ENCODE measurements at regions not wholly inside any gene's neighbourhood (a gene's known extent, or its start where the extent isn't known, plus 50 kb on each side); places are given as distances from the start of the nearest gene placed in this dataset.

DNA sequence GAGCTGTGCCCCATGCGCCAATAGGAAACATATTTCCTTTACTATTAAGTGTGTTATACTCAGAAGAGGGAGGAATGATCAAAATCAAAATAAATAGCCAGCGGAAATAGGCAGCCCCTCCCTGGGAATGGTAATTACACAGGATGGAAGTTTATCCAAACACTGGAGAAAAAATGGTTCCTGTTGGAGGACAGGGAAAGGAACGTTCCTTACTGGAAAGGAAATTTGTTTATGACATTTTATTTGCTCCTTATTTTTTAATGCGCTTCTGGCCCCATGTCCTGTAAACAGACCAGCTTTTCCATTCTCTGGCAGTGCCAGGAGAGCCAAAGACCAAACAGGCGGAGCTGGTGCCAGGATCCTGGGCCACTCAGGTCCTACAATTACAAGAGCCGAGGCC is 273.7 kb downstream of the SOX9 start:
- DNase-seq = no peak

DNA sequence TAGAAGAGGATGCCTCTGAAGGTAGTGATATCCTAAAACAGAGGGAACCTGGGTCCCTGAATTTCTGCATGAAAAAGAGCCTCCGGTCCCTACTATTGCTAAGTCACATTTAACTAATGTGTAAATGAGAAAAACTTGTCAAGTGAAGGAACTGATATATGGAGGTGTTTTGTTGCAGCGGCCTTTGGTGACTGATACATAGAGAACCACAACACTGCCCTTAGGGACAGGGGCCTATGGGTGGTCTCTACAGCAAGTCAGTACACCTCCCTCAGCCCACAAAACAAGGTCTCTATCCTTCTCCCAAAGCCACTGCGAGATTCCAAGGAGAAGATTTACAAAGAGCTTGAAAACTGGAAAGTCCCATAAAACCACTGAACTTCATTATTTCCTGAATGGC is 275.3 kb downstream of the SOX9 start:
- DNase-seq = no peak

DNA sequence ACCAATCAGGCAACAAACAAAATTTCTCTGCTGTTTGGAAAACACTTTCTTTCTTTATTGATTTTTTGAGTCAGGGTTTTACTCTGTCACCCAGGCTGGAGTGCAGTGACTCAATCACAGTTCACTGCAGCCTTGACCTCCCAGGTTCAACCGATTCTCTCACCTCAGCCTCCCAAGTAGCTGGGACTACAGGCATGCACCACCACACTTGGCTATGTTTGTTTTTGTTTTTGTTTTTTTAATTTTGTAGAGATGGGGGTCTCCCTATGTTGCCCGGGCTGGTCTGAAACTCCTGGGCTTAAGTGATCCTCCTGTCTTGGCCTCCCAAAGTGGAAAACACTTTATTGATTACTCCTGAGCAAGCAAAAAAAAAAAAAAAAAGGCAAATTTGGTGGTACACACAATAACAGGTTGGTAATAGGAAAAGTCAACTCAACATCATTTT is 276.4 kb downstream of the SOX9 start:
- DNase-seq = no peak

DNA sequence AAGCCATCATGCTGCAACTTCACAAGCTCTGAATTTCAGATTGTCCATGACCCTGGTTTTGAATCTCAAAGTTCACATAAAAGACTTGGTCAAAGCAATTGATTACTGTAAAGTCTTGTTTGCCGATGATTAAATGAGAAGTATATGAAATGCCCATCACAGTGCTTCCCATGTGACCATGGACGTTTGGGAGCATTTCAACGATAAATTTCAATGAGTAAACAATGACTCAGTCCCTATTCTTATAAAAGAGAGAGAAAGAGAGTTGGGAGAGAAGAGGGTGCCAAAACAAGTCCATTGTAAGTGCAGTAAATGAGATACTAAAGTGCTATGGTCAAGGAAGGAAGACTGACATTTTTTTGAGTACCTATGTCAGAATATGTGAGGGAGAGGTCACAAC is 276.9 kb downstream of the SOX9 start:
- DNase-seq = no peak

DNA sequence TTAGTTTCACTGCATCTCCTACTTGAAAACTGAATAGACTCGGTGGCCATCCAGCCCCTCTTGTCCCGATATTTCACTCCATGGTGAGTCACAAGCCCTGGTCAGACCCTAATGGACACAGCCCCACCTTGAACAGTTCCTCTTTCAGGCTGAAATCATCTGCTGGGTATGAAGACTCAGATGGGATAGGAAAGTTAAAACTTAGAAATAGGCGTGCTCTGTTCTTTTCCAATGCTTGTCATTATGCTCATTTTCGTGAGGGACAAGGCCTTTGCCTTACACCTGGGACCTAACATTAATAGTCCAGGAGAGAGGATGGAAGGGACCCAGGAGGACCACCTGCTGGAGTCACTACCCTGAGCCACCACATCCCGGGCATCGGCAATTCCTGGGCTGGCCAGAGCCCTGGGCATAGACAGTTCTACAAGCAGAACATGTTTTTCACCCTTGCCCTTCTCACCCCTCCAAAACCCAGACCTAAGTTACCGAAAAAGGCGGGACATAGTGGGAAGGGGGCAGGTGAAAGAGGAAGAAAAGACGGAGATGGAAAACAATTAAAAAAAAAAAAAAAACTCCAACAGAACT is 278.3 kb downstream of the SOX9 start:
- no peak for DNase-seq

DNA sequence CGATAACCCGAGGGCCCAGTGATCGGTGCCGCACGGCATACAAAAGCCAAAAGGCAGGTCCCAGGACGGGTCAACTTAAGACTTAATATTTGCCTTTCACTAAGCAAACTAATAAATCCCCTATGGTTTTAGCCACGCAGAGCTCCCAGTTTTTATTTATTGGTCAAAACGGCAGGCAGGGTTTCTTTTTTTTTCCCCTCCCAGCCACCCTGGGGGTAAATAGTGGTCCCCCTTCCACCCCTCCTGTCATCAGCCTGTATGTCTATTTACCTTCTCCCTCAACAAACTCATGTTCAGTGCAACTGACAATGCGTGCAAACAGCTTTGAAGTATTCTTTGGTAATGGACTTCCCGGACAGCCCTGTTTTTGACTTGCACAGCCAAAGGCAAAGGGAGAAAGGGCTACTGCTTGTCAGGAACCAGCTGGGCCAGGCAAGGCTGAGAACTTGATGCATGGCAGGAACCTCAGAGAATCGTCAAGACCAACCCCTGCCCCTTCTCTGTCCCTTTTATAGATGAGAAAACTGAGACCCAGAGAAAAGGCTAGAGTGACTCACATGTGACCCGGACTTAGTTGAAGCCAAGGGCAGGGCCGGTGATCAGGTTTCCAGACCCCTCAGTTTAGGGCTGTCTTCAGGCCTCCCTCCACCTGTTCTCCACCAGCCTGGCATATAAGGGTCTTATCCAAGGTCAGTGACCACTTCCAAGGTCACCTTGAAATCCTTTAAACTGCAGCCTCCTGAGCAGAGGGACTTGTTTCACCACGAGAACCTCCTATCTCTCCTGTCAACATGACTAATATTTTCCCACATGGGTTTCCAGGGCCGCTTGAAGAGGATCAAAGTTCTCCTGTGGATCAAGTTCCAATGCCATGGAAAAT is 279.0 kb downstream of the SOX9 start:
- DNase-seq = no peak

DNA sequence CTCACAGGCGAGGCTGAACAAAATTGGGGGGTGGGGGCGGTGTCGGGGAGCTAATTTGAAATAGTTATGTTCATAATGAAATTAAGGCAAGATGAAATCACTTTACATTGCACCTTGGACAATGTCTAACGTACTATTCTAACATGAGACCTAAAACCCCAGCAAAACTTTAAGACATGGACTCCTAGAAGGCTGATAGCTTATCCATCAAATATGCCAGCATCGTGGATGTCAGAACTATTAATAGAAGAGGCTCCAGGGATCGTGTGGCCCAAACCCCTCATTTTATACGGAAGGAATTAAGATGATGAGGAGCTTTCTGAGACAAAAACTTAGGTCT is 279.6 kb downstream of the SOX9 start:
- no peak for DNase-seq

DNA sequence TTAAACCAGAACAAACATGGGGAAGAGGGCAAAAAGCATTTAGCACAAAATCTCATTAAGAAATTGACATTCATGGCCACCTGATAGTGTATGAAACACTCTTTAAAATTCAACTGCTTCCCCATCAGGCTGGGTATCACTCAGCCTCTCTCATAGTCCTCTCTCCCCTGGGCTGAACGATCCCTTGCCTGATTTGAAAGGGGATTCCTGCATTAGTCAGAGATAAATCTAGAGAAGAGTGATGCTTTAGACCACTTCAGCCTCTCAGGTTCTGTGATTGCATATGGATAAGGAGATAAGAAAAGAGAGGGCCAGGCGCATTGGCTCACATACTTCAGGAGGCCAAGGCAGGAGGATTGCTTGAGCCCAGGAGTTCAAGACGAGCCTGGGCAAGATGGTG is 280.0 kb downstream of the SOX9 start:
- no peak for DNase-seq

DNA sequence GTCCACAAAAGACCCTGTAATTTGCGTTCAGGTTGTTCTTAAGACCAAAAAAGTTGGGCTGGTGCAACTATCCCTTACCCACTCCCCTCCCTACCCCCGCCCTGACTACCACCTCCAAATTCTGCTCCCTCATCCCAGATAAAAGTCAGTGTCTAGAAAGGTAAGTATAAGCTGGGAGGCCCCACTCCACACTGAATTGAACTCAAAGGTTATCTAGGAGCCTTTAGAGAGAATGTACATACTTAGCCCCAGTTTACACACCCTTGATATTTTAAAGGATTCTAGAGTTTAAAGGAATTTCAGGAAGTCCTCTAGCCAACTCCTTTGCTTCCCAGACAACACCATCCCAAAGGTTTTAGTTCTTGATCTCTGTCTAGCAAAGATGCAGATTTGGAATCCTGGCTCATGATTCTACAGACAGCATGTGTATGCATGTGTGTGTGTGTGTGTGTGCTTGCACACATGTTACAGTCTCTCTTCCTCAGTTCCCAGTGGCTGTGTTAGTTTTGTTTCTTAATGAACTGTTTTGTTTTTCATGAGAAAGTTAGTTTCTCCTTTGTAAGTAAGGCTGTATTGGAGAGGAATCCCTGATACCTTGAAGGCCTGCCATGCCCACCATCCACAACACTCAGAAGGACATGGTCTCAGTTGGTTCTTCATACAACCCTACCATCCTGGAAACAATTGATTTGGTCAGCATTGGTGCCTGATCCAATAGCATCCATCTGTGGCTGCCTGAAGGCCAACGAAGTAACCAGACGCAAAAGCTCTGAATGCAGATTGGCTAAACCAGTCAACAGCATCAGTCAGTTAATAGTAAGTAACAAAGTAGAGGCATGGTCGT is 281.3 kb downstream of the SOX9 start:
- DNase-seq = no peak

DNA sequence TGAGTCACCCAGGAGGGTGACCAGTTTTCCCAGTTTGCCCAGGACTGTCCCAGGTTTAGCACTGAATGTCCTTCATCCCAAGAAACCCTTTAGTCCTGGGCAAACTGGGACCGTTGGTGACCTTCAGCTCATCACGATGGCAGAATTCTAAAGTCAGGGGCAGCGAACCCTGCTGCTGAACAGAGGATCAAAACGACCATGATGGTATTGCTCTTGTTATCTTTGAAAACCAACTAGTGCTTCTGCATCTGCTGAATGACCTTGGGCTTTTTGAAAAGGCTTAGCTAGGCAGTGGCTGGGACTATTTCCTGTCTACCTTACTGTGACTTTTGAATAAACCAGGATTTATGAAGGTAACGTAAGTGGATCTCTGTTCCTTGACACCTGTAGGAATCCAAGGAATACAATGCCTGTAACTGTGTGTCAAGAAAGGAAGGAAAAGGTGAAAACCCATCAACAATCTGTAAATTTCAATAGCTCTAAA is 281.9 kb downstream of the SOX9 start:
- DNase-seq = no peak

DNA sequence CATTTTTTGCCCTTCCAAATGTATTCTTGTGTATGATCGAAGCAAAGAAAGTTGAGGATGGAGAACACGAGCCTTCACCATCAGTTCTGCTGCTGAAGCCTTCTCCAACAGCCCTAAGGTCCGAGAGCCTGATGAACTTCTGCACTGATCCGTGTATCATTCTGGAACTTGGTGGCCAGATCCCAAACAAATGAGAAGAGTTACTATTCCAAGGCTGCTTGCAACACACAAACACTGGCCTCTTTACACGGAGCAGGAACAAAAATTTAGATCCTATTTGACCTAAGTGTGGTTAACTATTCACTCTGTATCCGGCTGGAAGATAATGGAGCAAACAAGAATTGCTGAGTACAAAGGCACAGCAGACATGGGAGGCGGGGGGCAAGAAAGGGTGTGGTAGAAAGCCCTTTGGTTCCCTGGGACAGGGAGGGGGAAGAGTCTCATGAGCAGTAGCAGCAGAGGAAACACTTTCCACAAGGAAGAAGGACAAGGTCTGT is 282.9 kb downstream of the SOX9 start:
- no peak for DNase-seq

DNA sequence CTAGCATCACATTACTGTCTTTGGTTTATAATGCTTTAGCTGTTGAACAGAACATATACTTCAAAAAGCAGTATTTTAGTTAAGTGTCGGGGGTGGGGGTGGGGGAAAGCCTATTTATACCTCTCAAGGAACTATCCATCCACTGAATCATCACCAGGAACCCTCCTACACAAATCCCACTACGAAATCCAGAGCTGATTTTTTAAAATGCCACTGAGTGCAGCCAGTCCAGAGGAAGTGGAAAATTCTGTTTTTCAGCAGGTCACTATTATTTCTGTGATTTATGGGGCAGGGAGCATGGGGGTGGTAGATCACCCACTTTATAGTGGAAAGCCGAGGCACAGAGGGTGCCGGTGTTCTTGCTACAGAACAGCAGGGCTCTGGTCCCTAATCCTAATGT is 284.1 kb downstream of the SOX9 start:
- no peak for DNase-seq

DNA sequence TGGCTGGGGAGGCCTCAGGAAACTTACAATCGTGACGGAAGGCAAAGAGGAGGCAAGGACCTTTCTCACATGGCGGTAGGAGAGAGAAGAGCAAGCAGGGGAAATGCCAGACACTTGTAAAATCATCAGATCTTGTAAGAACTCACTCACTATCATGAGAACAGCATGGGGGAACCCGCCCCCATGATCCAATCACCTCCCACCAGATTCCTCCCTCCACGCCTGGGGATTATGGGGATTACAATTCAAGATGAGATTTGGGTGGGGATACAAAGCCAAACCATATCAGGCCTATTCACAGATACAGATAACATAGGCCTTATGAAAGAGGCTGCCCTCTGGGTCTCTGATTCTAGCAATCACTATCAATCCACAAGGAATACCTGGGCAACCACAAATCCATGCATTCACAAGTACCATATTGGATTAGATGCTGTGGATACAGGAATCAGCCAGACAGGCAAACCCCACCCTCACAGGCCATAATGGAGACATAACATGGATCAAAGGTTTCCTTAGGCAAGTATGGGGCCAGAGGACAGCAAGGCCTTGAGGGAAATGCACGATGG is 284.9 kb downstream of the SOX9 start:
- no peak for DNase-seq

DNA sequence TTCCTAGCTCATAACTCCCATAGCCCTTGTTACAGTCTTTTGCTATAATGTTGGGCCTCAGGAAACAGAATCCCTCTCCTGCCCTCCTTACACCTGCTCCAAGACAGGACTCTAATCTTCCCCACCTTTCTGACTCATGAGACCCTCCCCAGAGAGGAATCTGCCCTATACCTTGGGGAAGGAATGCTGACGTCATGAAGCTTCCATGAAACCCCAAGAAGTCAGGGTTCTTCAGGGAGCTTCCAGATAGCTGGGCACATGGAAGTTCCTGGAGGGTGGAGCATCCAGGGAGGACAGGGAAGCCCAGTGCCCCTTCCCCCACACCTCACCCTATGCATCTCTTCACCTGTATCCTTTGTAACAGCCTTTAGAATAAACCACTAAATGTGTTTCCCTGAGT is 285.7 kb downstream of the SOX9 start:
- no peak for DNase-seq

DNA sequence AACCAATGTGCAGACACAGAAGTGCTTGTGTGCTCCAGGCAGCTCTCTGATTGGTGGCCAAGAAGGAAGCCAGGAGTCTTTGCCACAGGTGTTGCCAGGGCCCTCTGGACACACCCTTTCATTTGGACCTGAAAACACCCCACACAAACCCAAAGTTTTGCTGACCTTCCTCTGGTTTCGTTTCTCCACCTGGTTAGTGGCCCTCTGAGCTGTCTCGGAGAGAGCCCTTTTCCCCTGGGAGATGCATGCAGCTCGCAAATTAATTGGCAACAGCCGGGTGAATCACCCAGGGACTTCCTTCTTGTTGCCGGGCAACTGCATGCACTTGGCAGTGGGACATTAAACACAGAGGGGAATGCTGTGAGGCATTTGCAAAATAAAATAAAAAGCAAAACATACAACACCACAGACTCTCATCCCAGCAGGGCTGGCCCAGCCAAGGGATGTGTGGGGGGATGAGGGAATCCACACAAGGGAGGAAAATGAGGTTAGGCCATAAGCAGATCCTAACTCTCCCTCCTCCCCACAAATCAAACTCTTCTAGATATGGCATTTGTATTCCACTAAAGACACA is 286.6 kb downstream of the SOX9 start:
- DNase-seq = no peak

DNA sequence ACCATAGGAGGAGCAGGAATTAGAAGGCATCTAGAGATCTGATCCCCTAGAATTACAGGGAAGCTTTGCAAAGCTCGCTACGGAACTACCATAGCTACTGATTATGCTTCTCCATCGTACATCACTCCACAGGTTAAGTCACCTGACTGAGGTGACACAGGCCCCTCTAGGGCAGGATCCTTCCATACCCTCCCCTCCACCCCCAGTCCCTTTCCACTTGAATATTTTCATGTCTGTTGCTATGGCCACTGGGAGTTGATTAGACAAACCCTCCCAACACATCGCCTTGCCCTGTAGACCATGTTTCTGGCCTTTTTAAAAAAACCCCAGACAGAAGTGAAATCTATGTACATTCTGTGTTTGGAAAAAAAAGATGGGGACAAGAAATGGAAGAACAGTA is 287.1 kb downstream of the SOX9 start:
- DNase-seq = no peak

DNA sequence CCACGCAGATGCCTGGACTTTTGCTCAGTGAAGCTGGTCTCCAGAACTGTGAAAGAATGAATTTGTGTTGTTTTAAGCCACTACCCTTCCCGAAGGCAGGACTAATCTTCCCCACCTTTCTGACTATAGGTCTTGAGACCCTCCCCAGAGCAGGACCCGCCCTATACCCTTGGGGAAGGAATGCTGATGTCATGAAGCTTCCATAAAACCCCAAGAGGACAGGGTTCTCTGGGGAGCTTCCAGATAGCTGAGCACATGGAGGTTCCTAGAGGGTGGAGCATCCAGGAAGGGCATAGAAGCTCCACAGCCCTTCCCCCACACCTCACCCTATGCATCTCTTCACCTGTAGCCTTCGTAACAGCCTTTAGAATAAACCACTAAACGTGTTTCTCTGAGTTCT is 287.8 kb downstream of the SOX9 start:
- DNase-seq = no peak

DNA sequence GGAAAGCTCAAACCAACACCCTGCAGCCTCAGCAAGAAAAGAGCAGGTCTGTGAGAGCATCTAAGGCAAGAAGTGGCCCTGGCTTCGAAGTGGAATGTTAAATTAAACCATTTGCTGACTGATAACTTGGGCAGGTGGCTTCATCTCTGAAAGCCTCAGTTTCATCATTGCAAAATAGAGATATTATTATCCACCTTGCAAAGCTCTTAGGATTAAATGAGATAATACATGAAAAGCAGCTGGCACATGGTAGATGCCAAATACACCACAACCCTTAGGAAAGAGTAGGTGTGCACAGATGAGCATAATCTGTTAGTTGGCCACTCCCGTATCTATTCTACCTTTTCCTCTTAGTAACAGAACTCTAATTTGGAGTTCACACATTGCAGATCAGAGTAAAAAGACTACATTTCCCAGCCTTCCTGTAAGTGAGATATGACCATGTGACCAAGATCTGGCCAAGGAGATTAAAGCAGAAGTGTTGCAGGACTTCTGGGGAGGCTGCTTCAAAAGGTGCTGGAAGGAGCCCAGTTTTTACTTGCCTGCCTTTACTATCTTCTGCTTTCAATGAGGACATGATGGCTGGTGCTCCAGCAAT is 288.7 kb downstream of the SOX9 start:
- no peak for DNase-seq

DNA sequence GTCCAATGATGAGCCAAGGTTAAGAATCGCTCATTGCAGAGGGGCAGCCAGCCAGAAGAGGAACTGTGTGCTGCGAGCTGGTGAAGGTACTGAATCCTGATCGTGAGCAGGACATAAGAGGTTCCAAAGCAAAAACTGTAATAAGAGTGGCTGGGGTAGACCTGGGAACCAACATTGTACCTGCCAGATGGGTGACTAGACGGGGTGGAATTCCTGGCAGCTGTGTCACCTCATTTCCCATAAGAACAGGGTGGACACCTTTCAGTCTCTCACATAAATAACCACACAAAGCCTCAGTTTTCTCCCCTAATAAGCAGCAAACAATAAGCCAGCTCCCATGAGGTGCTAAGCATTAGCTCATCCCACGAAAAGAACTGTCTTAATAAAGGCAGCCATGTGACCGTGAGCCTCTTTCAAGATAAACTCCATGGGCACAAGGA is 290.3 kb downstream of the SOX9 start:
- DNase-seq = no peak

DNA sequence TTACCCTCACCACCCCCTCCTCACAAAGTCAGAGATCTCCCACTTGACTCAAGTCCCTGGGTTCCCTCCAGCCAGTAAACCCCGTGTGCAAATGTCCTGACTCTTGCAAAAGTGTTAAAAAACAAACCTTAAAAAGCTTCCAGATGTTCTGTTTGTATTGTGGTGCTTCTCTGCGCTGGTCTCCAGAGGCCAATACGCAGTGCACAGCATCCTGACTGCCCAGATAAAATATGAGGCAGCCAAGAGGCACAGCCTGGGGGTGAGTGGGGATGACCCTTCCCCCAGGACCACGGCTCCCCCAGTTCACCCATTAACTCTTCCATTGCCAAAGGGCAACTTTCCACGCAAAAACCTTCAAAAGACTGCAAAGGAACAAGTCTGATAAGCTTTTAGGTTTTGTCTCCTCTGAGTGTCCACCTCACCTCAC is 291.8 kb downstream of the SOX9 start:
- DNase-seq = no peak

DNA sequence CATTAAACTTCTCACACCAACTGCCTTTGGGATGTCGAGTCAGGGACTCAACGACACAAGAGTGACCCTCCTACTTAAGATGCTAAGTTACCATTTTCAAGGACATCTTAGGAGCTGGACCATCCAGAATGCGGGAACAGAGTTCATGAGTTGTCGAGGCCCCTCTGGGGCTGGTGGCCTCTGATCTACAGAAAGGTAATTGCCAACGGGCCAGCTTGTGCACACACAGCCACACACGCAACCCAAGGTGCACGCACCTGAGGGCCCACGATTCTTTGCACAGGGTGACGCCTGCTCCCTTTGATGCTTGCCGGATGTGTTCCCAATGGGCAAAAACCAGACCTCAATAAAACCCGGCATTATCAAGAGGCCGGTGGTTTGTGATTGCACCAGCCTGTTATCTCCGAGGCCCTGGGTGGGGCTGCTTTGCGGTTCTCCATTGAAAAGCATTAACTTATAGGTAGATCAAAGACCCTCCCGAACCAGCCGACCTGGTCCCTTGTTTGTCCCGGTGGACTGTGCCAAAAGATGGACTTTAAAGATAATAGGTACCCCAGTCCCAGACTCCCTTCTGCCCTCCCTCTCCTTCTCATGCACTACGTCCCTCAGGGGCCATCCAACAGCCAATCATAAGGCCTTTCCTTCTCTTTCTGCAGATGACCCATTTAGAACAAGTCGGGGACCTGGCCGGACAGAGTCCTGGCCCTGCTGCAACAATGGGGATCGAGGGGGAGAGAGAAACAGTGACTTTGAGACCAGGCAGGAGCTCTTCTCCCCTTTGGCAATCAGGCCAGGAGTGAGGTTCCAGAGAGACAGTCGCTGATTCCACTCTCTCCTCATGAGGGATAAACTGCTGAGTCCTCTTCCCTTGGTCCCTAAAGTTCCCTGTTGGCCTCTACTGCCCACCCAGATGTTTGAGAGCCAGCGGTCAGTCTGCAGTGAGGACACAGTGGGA is 292.5 kb downstream of the SOX9 start:
- DNase-seq = no peak
